ENCODE measurements at regions not wholly inside any gene's neighbourhood (a gene's known extent, or its start where the extent isn't known, plus 50 kb on each side); places are given as distances from the start of the nearest gene placed in this dataset.

DNA sequence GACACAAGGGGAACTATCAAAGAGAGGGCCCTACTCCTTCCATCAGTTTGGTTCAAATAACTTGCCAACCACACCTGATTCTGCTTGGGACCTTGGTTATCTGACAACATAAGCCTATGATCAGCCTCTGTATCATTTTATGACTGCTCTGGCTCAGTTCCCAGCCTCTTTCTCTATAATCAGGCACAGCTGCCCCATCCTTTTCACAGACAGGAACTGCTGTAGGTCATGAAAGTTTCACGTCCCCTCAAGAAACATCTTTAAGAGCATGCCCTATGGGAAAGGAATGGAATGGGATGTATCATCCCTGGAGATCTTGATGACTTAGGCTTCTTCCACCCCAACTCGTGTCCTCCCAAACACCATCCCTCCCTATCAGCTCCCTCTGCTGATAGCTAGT, 243.4 kb downstream of the AR start:
- TF ChIP-seq, protein P1, sequence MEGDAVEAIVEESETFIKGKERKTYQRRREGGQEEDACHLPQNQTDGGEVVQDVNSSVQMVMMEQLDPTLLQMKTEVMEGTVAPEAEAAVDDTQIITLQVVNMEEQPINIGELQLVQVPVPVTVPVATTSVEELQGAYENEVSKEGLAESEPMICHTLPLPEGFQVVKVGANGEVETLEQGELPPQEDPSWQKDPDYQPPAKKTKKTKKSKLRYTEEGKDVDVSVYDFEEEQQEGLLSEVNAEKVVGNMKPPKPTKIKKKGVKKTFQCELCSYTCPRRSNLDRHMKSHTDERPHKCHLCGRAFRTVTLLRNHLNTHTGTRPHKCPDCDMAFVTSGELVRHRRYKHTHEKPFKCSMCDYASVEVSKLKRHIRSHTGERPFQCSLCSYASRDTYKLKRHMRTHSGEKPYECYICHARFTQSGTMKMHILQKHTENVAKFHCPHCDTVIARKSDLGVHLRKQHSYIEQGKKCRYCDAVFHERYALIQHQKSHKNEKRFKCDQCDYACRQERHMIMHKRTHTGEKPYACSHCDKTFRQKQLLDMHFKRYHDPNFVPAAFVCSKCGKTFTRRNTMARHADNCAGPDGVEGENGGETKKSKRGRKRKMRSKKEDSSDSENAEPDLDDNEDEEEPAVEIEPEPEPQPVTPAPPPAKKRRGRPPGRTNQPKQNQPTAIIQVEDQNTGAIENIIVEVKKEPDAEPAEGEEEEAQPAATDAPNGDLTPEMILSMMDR (IDR thresholded peaks at IDR 0.05), result no peak
- no peak for TF ChIP-seq POLR2A (IDR thresholded peaks at IDR 0.05)

Data from lower leg skin (tissue), 3 donors.